Stomach (tissue), 4 donors: ENCODE measurements at regions not wholly inside any gene's neighbourhood (a gene's known extent, or its start where the extent isn't known, plus 50 kb on each side); places are given as distances from the start of the nearest gene placed in this dataset.

Source experiments
- CTCF ChIP-seq, 7 experiments: fragments of 450-650 bp in 4 of 7; fragments of 200-600 bp in 3 of 7; sonication (generic) in 3 of 7; IDR thresholded peaks; one replicate each; pipeline ENCODE4 v1.5.1; 2016 to 2019; ENCODE audit warnings: antibody characterized with exemption in 7 of 7, control low read depth in 2 of 7, mild to moderate bottlenecking in 1 of 7
- EP300 ChIP-seq: sonication (generic); formaldehyde crosslinking; IDR thresholded peaks from one replicate; pipeline ENCODE4 v1.6.1; 2017; ENCODE audit warnings: antibody characterized with exemption
- POLR2A ChIP-seq, 4 donors: fragments of 450-650 bp; IDR thresholded peaks; one replicate each; pipeline ENCODE4 v1.6.1; 2016; ENCODE audit warnings: antibody characterized with exemption in 4 of 4, control low read depth in 2 of 4, mild to moderate bottlenecking in 1 of 4, moderate library complexity in 1 of 4

GRCh38 chr21:15557925-15558324 is 171.9 kb upstream of the USP25 start:
- no peak for TF ChIP-seq POLR2A (IDR thresholded peaks at IDR 0.05)
- no peak for TF ChIP-seq CTCF (IDR thresholded peaks at IDR 0.05)
- TF ChIP-seq EP300 = no peak
